HepG2 (cell line): ENCODE measurements at regions not wholly inside any gene's neighbourhood (a gene's known extent, or its start where the extent isn't known, plus 50 kb on each side); places are given as distances from the start of the nearest gene placed in this dataset.
A peak's percentile ranks its signal among the peaks of the same experiment; 100 is the strongest.

ENCODE experiments used
- HNRNPUL1 ChIP-seq: fragments of 200-400 bp; formaldehyde crosslinking; IDR thresholded peaks from 2 replicates; pipeline ENCODE4 v1.6.1; 2017; ENCODE audit warnings: low read depth, mild to moderate bottlenecking, low read length, moderate library complexity
- MTA1 ChIP-seq: sonication (generic); formaldehyde crosslinking; IDR thresholded peaks from 2 replicates; pipeline ENCODE4 v1.4.0; 2020; ENCODE audit warnings: missing genetic modification reagents, mild to moderate bottlenecking, borderline replicate concordance
- NONO ChIP-seq, 2 experiments: fragments of 450-650 bp in 1 of 2; sonication (generic) in 1 of 2; formaldehyde crosslinking in 1 of 2; IDR thresholded peaks in 1 of 2; conservative IDR thresholded peaks in 1 of 2; 2 replicates each; pipeline versions ENCODE4 v1.6.1 to v1.8.0; 2017 to 2022; ENCODE audit warnings: mild to moderate bottlenecking in 1 of 2, missing genetic modification reagents in 1 of 2, moderate library complexity in 1 of 2
- ZNF282 ChIP-seq: fragments of 450-650 bp; IDR thresholded peaks from 2 replicates; pipeline ENCODE4 v1.6.1; 2018; ENCODE audit not compliant: partially characterized antibody
- ZNF737 ChIP-seq: sonication (generic); formaldehyde crosslinking; IDR thresholded peaks from 2 replicates; pipeline ENCODE4 v1.5.0; 2020; ENCODE audit warnings: missing genetic modification reagents, mild to moderate bottlenecking, borderline replicate concordance
- ZNF83 ChIP-seq: sonication (generic); formaldehyde crosslinking; IDR thresholded peaks from 2 replicates; pipeline ENCODE4 v1.4.0; 2020; ENCODE audit warnings: missing genetic modification reagents, mild to moderate bottlenecking, borderline replicate concordance
- ZNF878 ChIP-seq: sonication (generic); formaldehyde crosslinking; IDR thresholded peaks from 2 replicates; pipeline ENCODE4 v1.8.1; 2023; ENCODE audit warnings: mild to moderate bottlenecking, missing genetic modification reagents, moderate library complexity
- TF ChIP-seq, protein P1 (sequence below), 2 experiments: sonication (generic) in 1 of 2; formaldehyde crosslinking in 1 of 2; IDR thresholded peaks; 2 replicates each; pipeline versions ENCODE4 v1.6.1 to v1.9.0; 2014 to 2022; ENCODE audit warnings: antibody characterized with exemption in 1 of 2, borderline replicate concordance in 1 of 2, inconsistent platforms in 1 of 2, low read depth in 1 of 2, missing genetic modification reagents in 1 of 2
- TF ChIP-seq, protein P2 (sequence below): sonication (generic); formaldehyde crosslinking; IDR thresholded peaks from 2 replicates; pipeline ENCODE4 v1.9.0; 2021; ENCODE audit warnings: missing genetic modification reagents, borderline replicate concordance
- TF ChIP-seq, protein P3 (sequence below): sonication (generic); formaldehyde crosslinking; IDR thresholded peaks from 2 replicates; pipeline ENCODE4 v1.4.0; 2020; ENCODE audit warnings: missing genetic modification reagents
- TF ChIP-seq, protein P4 (sequence below): sonication (generic); formaldehyde crosslinking; IDR thresholded peaks from 2 replicates; pipeline ENCODE4 v1.8.0; 2022; ENCODE audit warnings: missing genetic modification reagents, mild to moderate bottlenecking, borderline replicate concordance
- TF ChIP-seq, protein P5 (sequence below): sonication (generic); formaldehyde crosslinking; IDR thresholded peaks from 2 replicates; pipeline ENCODE4 v1.5.0; 2020; ENCODE audit warnings: missing genetic modification reagents

DNA sequence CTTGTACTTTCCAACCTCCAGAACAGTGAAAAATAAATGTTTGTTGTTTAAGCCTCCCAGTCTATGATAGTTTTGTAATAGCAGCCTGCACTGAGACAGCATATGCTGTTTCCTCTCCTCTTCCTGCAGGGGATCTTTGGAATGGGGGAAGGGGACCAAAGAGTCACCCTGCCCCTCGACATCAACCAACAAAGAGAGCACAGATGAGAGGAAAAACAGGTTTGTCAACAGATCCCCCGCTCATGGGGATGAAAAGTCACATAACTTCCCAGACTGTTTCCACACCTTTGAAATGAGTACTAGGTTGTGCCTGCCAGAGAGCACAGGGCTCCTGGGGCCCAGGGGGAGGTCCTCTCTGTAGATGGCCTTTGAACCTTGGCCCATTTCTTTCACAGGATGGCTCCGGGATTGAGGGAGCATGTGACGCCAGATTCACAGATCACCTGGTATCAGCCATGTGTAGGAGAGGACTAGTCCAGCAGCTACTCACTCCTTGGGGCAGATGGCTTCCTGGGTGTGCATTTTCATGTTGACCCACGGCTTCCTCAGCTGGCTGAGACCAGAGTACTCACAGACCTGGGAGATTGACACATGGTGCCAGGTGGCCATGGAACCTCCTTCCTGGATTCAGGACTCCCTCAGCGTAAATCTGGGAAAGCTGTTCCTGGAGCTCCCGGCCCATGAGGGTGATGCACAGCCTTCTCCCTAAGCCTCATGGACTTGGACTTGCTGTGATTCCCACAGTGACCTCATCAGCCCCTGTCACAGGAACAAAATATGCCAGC is 125.6 kb downstream of the CXCL12 start (continued):
- TF ChIP-seq, protein P1, sequence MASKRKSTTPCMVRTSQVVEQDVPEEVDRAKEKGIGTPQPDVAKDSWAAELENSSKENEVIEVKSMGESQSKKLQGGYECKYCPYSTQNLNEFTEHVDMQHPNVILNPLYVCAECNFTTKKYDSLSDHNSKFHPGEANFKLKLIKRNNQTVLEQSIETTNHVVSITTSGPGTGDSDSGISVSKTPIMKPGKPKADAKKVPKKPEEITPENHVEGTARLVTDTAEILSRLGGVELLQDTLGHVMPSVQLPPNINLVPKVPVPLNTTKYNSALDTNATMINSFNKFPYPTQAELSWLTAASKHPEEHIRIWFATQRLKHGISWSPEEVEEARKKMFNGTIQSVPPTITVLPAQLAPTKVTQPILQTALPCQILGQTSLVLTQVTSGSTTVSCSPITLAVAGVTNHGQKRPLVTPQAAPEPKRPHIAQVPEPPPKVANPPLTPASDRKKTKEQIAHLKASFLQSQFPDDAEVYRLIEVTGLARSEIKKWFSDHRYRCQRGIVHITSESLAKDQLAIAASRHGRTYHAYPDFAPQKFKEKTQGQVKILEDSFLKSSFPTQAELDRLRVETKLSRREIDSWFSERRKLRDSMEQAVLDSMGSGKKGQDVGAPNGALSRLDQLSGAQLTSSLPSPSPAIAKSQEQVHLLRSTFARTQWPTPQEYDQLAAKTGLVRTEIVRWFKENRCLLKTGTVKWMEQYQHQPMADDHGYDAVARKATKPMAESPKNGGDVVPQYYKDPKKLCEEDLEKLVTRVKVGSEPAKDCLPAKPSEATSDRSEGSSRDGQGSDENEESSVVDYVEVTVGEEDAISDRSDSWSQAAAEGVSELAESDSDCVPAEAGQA (IDR thresholded peaks at IDR 0.05; ENCODE audit: low read depth) = no peak
- TF ChIP-seq, protein P1 (CRISPR knock-in tag; IDR thresholded peaks at IDR 0.05; ENCODE audit: borderline replicate concordance) = no peak
- TF ChIP-seq ZNF878 (CRISPR knock-in tag) = peak; percentile 99
- no peak for TF ChIP-seq ZNF282
- TF ChIP-seq ZNF83 = no peak; the same call in 1 of the 2 replicates
- TF ChIP-seq, protein P2, sequence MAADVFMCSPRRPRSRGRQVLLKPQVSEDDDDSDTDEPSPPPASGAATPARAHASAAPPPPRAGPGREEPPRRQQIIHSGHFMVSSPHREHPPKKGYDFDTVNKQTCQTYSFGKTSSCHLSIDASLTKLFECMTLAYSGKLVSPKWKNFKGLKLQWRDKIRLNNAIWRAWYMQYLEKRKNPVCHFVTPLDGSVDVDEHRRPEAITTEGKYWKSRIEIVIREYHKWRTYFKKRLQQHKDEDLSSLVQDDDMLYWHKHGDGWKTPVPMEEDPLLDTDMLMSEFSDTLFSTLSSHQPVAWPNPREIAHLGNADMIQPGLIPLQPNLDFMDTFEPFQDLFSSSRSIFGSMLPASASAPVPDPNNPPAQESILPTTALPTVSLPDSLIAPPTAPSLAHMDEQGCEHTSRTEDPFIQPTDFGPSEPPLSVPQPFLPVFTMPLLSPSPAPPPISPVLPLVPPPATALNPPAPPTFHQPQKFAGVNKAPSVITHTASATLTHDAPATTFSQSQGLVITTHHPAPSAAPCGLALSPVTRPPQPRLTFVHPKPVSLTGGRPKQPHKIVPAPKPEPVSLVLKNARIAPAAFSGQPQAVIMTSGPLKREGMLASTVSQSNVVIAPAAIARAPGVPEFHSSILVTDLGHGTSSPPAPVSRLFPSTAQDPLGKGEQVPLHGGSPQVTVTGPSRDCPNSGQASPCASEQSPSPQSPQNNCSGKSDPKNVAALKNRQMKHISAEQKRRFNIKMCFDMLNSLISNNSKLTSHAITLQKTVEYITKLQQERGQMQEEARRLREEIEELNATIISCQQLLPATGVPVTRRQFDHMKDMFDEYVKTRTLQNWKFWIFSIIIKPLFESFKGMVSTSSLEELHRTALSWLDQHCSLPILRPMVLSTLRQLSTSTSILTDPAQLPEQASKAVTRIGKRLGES = 0 out of 2 replicates have a peak, but pooled peaks have one; percentile 48
- peak; percentile 46; the same call in 1 of the 2 replicates for TF ChIP-seq ZNF737 (CRISPR knock-in tag)
- TF ChIP-seq, protein P3, sequence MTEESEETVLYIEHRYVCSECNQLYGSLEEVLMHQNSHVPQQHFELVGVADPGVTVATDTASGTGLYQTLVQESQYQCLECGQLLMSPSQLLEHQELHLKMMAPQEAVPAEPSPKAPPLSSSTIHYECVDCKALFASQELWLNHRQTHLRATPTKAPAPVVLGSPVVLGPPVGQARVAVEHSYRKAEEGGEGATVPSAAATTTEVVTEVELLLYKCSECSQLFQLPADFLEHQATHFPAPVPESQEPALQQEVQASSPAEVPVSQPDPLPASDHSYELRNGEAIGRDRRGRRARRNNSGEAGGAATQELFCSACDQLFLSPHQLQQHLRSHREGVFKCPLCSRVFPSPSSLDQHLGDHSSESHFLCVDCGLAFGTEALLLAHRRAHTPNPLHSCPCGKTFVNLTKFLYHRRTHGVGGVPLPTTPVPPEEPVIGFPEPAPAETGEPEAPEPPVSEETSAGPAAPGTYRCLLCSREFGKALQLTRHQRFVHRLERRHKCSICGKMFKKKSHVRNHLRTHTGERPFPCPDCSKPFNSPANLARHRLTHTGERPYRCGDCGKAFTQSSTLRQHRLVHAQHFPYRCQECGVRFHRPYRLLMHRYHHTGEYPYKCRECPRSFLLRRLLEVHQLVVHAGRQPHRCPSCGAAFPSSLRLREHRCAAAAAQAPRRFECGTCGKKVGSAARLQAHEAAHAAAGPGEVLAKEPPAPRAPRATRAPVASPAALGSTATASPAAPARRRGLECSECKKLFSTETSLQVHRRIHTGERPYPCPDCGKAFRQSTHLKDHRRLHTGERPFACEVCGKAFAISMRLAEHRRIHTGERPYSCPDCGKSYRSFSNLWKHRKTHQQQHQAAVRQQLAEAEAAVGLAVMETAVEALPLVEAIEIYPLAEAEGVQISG (CRISPR knock-in tag) = peak; percentile 73; the same call in 1 of the 2 replicates
- TF ChIP-seq MTA1 (CRISPR knock-in tag) = peak; percentile 95
- TF ChIP-seq, protein P4, sequence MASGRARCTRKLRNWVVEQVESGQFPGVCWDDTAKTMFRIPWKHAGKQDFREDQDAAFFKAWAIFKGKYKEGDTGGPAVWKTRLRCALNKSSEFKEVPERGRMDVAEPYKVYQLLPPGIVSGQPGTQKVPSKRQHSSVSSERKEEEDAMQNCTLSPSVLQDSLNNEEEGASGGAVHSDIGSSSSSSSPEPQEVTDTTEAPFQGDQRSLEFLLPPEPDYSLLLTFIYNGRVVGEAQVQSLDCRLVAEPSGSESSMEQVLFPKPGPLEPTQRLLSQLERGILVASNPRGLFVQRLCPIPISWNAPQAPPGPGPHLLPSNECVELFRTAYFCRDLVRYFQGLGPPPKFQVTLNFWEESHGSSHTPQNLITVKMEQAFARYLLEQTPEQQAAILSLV (CRISPR knock-in tag) = peak; percentile 83
- TF ChIP-seq, protein P5, sequence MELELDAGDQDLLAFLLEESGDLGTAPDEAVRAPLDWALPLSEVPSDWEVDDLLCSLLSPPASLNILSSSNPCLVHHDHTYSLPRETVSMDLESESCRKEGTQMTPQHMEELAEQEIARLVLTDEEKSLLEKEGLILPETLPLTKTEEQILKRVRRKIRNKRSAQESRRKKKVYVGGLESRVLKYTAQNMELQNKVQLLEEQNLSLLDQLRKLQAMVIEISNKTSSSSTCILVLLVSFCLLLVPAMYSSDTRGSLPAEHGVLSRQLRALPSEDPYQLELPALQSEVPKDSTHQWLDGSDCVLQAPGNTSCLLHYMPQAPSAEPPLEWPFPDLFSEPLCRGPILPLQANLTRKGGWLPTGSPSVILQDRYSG = peak; percentile 93
- no peak for TF ChIP-seq HNRNPUL1
- TF ChIP-seq NONO (IDR thresholded peaks at IDR 0.05) = no peak
- TF ChIP-seq NONO (CRISPR knock-in tag; conservative IDR thresholded peaks at IDR 0.05) = no peak; the same call in 1 of the 2 replicates
